Ishikawa (cell line): ENCODE measurements at regions not wholly inside any gene's neighbourhood (a gene's known extent, or its start where the extent isn't known, plus 50 kb on each side); places are given as distances from the start of the nearest gene placed in this dataset.

Experiments used
- CEBPB ChIP-seq: IDR thresholded peaks from 2 replicates; pipeline ENCODE4 v1.6.1; 2012
- CREB1 ChIP-seq: IDR thresholded peaks from 2 replicates; pipeline ENCODE4 v1.6.1; 2012; ENCODE audit warnings: low read depth
- EGR1 ChIP-seq: IDR thresholded peaks from 2 replicates; pipeline ENCODE4 v1.6.1; 2012
- EP300 ChIP-seq: IDR thresholded peaks from 2 replicates; pipeline ENCODE4 v1.6.1; 2012; ENCODE audit warnings: borderline replicate concordance
- FOXM1 ChIP-seq: IDR thresholded peaks from 2 replicates; pipeline ENCODE4 v1.6.1; 2012; ENCODE audit warnings: low read depth, borderline replicate concordance
- MAX ChIP-seq: IDR thresholded peaks from 2 replicates; pipeline ENCODE4 v1.6.1; 2012
- RAD21 ChIP-seq: IDR thresholded peaks from 2 replicates; pipeline ENCODE4 v1.6.1; 2012; ENCODE audit warnings: low read depth
- TAF1 ChIP-seq: IDR thresholded peaks from 2 replicates; pipeline ENCODE4 v1.6.1; 2012; ENCODE audit warnings: low read depth, mild to moderate bottlenecking
- TEAD4 ChIP-seq: IDR thresholded peaks from 2 replicates; pipeline ENCODE4 v1.6.1; 2012
- USF1 ChIP-seq: IDR thresholded peaks from 2 replicates; pipeline ENCODE4 v1.6.1; 2012
- YY1 ChIP-seq: IDR thresholded peaks from 2 replicates; pipeline ENCODE4 v1.6.1; 2012; ENCODE audit warnings: low read depth

GRCh38 chr11:127464325-127464724, 463.8 kb upstream of the KIRREL3 start:
- TF ChIP-seq EP300 (no peak), CEBPB (no peak), MAX (no peak), EGR1 (no peak), USF1 (no peak), TEAD4 (no peak), FOXM1 (no peak), YY1 (no peak), TAF1 (no peak), RAD21 (no peak), CREB1 (no peak)
